T follicular helper cell (primary cell): ENCODE measurements at regions not wholly inside any gene's neighbourhood (a gene's known extent, or its start where the extent isn't known, plus 50 kb on each side); places are given as distances from the start of the nearest gene placed in this dataset.
"Not testable (repeated sequence)": the region's sequence is repeated elsewhere in the genome, so short reads cannot be mapped to it uniquely, and the experiment has no call there.

Source experiments
- DNase-seq: peaks from one replicate; pipeline ENCODE4 v3.0.0-alpha.2; 2020; ENCODE audit warnings: low read depth

DNA sequence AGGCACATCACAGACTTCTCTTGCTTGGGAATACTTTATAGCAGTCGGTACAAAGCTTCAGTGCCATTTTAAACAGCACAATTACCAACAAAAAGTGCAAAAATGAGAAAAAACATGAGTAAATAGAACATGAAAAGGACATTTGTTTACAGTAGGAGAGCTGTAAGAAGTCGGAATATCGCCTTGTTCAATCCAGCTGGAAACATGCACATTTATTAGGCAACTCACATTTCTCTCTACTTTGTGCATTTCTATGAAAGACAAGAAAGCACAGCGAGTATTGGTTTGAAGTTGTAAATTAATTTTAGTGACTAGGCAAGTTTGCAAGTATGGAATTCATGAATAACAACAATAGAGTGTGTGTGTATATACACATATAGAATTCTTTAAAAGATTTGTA is 484.7 kb downstream of the DACH1 start:
- no peak for DNase-seq

DNA sequence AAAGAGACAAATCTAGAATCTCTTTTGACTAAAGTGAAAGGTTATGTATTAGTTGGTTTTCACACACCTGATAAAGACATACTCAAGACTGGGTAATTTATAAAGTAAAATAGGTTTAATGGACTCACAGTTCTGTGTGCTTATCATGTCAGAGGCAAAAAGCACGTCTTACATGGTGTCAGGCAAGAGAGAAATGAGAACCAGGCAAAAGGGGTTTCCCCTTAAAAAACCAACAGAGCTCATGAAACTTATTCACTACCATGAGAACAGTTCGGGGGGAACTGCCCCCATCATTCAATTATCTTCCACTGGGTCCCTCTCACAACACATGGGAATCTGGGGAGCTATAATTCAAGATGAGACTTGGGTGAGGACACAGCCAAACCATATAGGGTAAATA is 486.8 kb downstream of the DACH1 start:
- no peak for DNase-seq

DNA sequence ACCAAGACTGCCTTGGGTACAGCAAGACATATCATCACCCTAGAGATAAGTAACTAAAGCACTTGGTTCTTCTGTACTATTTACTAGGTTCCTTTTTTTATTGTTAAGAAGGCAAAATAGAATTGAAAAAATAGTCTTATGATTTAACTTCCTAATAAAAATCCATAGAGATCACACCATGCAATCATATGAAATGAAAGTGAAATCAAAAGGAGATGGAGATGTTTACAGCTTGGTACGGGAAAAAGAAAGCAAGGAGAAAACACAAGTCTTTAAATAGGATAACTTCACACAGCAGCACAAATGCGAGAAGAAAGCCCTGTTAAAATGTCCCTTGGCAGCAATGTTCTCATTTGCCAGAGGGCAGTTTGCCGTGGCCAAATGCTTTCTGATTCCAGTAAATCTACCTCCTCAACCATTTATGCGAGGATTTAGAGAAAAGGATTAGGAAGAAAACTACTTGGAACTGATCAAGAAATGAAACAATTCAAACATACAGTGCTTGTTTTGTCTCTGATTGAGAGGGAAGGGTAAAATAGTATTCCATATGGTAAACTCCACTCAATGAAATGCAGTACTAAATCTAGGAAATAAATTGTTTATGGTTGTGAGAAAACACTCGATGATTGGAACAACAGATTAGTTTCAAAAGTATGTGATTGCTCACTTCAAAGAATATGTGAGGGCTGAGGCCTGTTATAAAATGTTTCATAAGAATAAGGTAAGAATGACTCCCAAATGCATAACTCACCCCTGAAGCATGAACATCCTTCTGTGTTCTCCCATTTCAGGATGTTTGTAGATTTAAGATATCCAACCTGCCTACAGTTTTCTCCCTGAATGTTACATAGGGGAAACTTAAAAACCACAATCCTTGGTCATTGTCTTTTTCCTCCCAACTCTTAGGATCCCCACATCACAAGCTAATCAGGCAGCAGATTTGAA is 487.8 kb downstream of the DACH1 start:
- DNase-seq, result no peak

DNA sequence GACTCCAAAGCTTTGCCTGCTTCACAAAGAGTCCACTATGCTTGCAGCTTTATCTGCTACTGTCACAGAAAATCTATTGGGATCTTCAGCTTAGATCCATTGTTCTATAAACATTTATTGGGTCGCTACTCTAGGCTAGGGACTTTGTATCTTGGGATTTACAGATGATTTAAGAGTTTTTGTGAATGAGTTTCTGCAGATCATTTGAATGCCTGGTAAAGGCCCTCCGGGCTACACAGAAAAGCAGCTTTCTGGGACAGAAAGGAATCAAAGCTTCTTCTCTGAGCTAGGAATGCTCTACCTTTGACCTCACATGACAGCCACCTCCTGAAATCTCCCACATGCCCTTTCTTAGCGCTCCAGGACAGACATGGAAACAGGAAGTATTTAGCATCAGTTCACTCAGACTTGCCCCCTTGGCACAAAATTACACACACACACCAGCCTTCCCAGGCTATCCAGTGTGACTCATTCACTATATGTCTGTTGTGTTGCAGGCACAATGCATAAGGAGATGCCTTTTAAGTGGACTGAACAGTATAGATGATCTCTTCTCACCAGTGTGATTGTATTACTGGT is 492.4 kb downstream of the DACH1 start:
- no peak for DNase-seq

DNA sequence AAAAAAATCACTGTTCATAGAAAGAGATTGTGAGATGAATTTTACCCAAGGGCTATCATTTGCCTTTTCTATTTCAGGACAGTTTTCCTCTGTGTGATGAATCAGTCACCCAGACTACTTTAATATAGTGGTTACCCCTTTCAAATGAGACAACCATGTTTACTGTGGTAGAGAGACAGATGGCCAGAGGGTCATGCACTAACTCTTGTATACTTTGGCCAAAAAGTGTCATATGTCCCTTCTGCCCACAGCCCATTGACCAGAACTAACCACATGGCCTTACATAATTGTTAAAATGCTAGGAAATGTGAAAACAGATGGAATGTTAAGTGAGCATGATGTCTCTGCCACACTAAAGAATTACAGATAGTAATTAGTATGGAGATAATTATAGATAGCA is 498.7 kb downstream of the DACH1 start:
- no peak for DNase-seq

DNA sequence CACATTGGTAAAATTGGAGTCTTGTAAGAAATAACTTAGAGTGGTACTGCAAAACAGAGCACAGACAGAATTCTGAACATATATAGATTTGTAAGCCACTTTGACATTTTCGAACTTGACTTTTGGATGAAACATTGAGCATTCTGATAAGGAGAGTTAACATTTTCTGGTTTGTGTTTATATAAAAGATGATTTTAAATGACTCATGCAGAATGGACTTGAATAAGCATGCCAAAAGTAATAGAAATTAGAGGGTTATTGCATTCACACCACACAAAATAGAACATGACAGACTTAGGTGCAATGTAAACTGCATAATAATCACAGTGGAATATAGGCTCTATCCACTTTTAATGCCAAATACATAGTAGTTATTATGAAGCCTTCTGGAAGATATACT is 507.0 kb downstream of the DACH1 start:
- DNase-seq, result no peak

DNA sequence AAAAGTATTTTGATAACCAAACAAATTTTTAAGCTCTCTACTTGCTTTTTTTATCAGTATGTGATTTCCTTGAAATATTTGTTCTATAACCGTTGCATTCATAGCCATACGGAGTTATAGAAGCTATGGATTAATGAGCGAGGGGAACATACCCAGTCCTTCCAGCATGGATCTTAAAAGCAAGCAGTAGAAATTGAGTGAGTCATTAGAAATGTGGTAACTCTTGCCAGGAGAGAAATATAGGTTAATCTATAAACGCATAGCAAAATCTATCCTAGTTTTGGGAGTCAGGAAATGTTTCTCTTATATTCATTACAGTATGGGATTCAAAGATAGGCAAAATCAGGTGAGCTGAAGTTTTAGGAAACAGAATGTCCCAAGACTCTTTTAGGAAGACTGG is 507.4 kb downstream of the DACH1 start:
- DNase-seq, result no peak

DNA sequence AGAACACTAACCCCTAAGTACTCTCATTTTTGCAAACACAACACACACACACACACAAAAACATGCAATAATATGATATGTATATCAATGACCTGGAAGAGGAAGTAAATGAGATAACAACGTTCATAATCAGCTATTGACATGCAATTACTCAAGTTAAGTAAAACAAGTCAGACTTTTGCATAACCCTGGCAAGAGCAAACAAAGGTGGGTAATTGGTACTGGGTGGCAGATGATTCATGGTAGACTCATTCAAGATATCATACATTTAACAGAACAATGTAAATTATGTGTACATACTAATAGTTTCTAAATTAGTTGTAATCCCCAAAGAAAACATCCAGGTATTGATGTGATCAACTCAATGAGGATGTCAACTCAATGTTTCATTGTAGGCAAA is 508.8 kb downstream of the DACH1 start:
- DNase-seq, result no peak

DNA sequence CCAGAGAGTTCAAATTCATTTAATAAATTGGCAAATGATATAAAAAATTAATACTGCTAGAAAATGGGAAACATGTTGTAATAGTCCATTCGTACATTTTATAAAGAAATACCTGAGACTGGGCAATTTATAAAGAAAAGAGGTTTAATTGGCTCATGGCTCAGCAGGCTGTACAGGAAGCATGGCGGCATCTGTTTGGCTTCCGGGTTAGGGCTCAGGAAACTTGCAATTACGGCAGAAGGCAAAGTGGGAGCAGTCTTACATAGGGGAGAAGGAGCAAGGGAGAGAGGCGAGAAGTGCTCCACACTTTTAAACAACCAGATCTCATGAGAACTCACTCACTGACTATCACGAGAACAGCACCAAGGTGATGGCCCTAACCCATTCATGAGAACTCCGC is 512.0 kb downstream of the DACH1 start:
- no peak for DNase-seq

DNA sequence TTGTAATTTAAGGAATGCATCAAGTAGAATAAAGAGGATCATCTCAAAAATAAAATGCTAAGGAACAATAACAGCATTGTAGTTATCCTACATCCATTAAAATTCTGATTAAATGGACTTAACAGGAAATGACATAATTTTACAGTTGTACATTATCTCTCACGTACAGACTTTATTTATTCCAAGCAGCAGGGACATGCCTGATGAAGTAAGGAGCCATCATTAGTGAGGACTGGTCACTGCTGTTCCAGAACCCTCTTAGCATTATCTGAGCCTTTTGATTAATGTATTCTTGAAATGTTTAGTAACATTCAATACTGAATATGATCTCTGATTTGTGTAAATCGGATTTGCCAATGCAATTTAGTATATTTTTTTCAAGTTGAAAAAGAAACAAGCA is 516.1 kb downstream of the DACH1 start:
- DNase-seq, result no peak

DNA sequence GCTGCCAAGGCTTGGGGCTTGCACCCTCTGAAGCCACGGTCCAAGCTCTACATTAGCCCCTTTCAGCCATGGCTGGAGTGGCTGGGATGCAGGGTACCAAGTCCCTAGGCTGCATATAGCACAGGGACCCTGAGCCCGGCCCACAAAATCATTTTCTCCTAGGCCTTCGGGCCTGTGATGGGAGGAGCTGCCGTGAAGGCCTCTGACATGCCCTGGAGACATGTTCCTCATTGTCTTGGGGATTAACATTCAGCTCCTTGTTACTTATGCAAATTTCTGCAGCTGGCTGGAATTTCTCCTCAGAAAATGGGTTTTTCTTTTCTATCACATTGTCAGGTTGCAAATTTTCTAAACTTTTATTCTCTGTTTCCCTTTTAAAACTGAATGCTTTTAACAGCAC is 521.1 kb downstream of the DACH1 start:
- DNase-seq, result not testable (repeated sequence)

DNA sequence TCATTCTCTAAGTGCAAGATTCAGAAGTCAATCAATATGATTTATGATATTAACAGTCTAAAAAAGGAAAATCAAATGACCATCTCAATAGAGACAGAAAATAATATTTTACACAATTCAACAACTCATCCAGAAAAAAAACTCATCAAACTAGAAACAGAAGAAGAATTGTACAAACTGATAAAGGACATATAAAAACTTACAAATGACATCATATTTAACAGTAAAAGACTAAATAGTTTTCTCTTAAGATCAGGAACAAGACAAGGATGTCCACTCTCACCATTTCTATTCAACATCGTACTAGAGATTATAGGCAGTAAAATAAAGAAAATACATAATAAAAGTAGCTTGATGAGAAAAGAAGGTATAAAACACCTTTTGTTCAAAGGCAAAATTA is 527.3 kb downstream of the DACH1 start:
- no peak for DNase-seq

DNA sequence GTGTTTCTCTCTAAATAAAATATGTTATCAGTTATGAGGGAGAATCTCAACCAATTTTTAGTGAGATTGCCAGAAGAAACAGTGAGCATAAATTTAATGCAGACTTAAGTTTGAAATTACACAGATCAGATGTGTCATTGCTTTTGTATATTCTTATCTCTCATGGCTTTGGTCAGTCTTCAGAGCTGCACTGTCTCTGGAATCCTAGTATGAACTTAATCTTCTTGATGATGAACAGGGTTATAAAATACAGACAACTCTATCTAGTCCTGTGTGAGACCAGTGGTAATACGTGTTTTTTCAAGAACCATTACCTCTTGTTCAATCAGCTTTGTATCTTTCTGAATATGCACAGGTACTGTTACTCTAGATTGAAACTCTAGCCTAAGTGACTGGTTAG is 528.0 kb downstream of the DACH1 start:
- DNase-seq, result no peak

DNA sequence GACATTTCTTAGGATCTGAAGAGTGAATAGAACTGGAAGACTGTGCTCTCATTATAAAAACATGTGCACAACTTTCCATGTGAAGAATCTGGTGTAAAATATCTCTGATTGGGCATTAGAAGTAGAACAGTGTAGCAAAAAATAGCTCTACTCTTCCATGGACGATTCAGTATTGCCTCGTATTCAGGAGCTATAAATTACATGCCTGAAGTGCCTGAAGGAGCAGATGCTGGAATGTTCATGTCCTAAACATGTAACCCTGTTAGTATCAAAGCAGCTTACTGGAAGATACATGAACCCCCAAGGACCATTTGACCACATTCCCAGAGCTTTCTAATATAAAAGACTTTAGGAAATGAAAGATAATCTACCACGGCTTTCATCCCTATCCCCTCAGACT is 528.9 kb downstream of the DACH1 start:
- no peak for DNase-seq

DNA sequence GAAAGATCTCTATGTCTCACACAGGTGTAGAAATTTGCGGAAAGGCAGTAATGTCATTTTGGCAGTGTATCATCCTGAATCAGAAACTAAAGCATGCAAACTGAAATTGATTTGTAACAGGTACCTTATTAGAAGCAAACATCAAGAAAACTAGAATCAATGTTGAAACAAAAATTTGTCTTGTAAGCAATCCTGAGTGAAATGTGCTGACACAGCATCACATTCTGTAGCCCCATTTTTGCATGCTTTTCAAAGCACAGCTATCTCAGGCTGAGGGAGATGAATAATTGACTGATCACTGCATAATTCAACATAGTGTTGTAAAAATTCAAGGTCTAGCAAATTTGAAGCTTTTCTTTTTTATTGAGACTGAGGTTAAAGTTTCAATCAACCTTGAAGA is 539.7 kb downstream of the DACH1 start:
- DNase-seq, result no peak

DNA sequence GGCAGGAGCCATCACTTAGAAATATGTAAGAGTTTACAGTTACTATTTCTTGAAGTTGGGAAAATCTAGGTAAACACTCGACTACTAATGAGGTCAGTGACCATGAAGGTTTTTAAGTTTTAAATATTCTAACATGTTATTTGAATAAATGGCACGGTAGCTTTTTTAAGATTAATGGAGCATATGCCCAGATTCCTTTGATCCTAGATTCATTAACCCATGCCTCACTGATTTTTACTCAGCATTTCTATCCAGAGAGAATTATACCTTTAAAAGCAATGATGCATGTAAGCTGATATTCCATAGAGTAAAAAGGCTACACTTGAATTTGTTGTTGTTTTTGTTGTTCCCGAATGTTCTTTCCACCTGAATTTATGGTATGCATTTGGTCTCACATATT is 541.4 kb downstream of the DACH1 start:
- DNase-seq, result no peak

DNA sequence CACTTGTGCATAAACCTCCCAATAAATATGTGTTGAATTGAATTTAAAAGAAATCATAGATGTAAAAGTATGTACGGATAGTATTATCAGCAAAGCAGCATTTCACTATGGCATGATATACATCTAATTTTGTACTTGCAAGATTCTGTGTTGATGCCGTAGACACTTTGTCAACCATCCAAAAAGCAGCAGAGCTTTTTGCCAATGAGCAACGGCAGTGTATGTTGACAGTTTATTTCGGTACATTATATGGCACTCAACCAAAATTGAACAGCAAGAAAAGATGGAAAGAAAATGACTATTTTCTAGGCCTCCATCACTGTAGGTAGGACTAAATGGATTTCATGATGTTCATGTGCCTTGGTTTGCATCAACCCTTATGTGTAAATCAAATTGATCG is 543.7 kb downstream of the DACH1 start:
- DNase-seq, result no peak

DNA sequence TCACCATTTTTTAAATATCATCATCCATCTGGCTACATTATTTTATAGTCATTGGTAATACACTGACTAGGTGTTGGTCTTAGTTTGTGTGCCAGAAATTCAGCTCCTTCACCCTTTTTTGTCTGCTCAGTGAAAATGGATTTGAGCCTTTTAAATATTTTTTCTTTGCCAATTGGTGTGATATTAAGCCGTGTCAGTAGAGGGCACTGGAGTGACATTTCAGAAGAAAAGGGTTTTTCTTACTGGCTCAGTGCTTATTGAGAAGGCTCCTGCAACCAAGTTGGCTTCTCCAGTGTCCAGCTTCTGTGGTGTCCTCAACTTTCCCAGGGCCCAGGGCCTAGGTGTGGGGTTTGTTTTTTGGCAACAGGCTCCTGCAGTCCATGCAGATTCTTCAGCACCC is 546.6 kb downstream of the DACH1 start:
- no peak for DNase-seq

DNA sequence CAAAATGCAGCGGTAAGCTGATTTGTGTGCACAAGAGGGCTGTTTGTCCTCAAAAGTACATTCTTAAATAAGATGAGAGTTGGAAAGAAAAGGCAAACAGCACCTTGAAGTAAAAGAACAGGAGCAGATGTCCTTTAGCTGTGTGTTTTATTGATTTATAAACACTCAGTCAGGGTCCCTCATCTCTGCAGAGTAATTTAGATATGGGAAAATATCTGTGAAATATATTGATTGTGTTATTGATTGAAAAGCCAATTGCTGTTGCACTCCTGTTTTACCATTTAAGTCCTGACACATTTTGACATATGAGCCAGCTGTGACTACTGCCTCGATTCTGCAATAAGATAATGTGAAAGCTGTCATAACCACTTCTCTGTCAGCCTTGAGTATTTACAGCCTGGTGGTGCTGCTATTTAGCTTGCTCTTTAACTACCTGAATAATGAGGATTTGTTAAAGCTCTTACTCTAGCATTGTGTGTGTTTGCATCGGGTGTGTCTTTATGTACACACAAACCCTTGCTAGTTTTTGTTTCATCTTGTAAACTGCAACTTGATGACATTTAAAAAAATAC is 550.1 kb downstream of the DACH1 start:
- no peak for DNase-seq

DNA sequence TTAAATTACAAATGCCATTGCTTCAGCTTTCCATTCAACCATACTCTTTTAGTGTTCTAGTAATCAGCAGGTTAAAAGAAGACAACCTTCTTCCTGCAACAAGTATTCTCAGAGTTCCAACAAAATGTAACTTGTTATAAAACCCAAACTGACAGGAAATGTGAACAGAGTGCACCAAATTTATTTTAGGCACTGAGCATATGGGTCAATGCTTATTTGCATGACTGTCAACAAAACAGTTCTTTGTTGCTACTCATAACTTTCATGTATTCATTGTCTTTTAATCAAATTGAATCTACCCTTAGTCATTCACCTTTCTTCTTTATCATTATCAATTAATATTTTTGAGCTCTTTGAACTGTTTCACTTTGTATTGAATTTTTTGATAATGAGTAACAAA is 554.1 kb downstream of the DACH1 start:
- no peak for DNase-seq

DNA sequence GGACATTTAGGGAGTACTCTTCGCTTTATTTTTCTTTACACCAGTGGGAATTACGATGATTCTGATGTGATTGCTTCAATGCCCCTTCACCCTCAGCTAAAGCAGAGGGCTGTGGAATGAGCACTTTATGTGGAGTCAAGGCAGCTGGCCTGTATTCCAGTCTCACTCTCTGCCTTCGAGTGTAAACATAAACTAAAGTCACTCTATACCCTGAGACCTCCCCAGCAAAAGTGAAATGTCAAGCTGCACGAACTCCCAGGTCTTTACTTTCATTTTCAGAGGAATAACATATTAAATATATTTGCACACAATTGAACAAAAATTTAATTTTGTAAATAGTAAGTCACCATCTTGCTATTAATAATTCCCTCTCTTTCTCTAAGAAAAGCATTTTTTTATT is 557.1 kb downstream of the DACH1 start:
- DNase-seq, result no peak

DNA sequence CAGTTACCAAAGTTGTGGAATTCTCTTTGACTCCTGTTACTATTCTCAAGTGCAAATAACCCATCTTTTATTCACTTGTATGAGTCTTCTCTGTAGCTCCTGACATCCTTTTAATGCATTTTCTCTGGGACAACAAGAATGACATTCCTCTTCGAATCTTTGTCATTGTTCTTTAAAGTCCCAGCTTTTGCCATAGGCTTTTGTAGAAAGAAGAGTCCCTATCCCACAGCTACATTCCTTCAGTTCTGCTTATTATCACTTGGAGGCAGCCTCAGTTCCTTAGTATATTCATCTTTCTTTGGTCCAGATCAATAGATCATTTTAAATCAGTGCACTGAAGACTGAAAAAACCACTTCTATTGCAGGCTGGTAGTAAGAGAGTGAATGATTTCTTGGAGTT is 560.2 kb downstream of the DACH1 start:
- no peak for DNase-seq

DNA sequence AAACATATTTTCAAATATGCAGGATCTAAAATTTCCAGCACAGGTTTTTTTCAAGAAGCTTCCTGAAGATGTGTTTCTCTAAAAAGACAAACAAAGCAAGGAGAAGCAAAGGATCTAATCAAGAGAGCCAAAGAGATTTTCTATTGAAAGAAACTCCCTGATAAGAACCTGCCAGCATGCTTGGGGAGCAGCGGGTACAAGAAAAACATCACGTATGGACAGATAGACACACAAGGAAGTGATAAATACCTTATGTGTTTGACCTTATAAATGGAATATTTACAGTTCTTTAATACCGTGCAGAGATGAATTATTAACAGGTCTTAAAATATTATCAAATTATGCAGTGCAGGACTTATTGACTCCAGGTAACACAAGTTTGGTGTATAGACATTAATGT is 562.1 kb downstream of the DACH1 start:
- DNase-seq, result no peak
